HEK293 (cell line): ENCODE measurements at regions not wholly inside any gene's neighbourhood (a gene's known extent, or its start where the extent isn't known, plus 50 kb on each side); places are given as distances from the start of the nearest gene placed in this dataset.

Source experiments
- CTCF ChIP-seq: fragments of 450-650 bp; formaldehyde crosslinking; IDR thresholded peaks from 2 replicates; pipeline ENCODE4 v1.5.1; 2016; ENCODE audit warnings: missing biosample characterization, missing genetic modification characterization
- OSR2 ChIP-seq: fragments of 450-650 bp; formaldehyde crosslinking; IDR thresholded peaks from 2 replicates; pipeline ENCODE4 v1.5.1; 2016; ENCODE audit warnings: missing biosample characterization, missing genetic modification characterization
- REPIN1 ChIP-seq: fragments of 450-650 bp; formaldehyde crosslinking; IDR thresholded peaks from 2 replicates; pipeline ENCODE4 v1.5.1; 2017; ENCODE audit warnings: missing biosample characterization, missing genetic modification characterization, low read depth
- ZBTB17 ChIP-seq: fragments of 450-650 bp; formaldehyde crosslinking; IDR thresholded peaks from 2 replicates; pipeline ENCODE4 v1.5.1; 2016; ENCODE audit warnings: missing biosample characterization, missing genetic modification characterization
- ZBTB8A ChIP-seq: fragments of 450-650 bp; formaldehyde crosslinking; IDR thresholded peaks from 2 replicates; pipeline ENCODE4 v1.5.1; 2016; ENCODE audit warnings: missing biosample characterization, missing genetic modification characterization
- ZNF10 ChIP-seq: fragments of 450-650 bp; formaldehyde crosslinking; IDR thresholded peaks from 2 replicates; pipeline ENCODE4 v1.5.1; 2017; ENCODE audit warnings: missing biosample characterization, missing genetic modification characterization
- ZNF16 ChIP-seq: fragments of 450-650 bp; formaldehyde crosslinking; IDR thresholded peaks from 2 replicates; pipeline ENCODE4 v1.5.1; 2016; ENCODE audit warnings: low read depth, missing biosample characterization, missing genetic modification characterization
- ZNF24 ChIP-seq: fragments of 450-650 bp; formaldehyde crosslinking; IDR thresholded peaks from 2 replicates; pipeline ENCODE4 v1.5.1; 2016; ENCODE audit warnings: missing biosample characterization, missing genetic modification characterization
- ZNF274 ChIP-seq, 2 experiments: fragments of 200-500 bp in 1 of 2; fragments of 450-650 bp in 1 of 2; sonication (Bioruptor generic) in 1 of 2; formaldehyde crosslinking in 1 of 2; IDR thresholded peaks; 2 replicates each; pipeline versions ENCODE4 v1.5.1 to v1.6.1; 2014 to 2016; ENCODE audit warnings: borderline replicate concordance in 1 of 2, inconsistent platforms in 1 of 2, low read length in 1 of 2, missing biosample characterization in 1 of 2, missing genetic modification characterization in 1 of 2
- ZNF548 ChIP-seq: fragments of 450-650 bp; formaldehyde crosslinking; IDR thresholded peaks from 2 replicates; pipeline ENCODE4 v1.5.1; 2016; ENCODE audit warnings: missing biosample characterization, missing genetic modification characterization
- TF ChIP-seq, protein P1 (sequence below): fragments of 450-650 bp; formaldehyde crosslinking; IDR thresholded peaks from 2 replicates; pipeline ENCODE4 v1.5.1; 2016; ENCODE audit warnings: missing biosample characterization, missing genetic modification characterization
- TF ChIP-seq, protein P2 (sequence below): fragments of 450-650 bp; formaldehyde crosslinking; IDR thresholded peaks from 2 replicates; pipeline ENCODE4 v1.5.1; 2016; ENCODE audit warnings: missing biosample characterization, missing genetic modification characterization

DNA sequence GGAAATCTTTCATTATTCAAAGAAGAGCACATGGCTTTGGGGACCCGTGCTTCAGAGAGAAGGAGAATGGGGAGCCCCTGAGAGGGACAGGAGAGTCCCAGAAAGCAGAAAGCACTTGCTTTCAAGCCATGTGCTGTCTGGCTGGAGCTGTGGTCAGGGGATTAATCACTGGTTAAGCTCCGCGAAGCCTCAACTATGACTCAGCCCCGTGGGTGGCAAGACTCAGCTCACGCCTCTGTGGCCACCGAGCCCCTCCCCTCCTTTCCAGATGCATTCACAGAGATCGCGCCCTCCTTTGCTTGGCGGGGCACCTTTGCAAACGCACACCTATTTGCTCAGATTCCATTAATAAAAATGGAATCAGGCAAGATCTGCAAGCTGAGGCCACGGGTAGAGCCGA lies 202.9 kb upstream of the TCERG1L start:
- TF ChIP-seq, protein P1, sequence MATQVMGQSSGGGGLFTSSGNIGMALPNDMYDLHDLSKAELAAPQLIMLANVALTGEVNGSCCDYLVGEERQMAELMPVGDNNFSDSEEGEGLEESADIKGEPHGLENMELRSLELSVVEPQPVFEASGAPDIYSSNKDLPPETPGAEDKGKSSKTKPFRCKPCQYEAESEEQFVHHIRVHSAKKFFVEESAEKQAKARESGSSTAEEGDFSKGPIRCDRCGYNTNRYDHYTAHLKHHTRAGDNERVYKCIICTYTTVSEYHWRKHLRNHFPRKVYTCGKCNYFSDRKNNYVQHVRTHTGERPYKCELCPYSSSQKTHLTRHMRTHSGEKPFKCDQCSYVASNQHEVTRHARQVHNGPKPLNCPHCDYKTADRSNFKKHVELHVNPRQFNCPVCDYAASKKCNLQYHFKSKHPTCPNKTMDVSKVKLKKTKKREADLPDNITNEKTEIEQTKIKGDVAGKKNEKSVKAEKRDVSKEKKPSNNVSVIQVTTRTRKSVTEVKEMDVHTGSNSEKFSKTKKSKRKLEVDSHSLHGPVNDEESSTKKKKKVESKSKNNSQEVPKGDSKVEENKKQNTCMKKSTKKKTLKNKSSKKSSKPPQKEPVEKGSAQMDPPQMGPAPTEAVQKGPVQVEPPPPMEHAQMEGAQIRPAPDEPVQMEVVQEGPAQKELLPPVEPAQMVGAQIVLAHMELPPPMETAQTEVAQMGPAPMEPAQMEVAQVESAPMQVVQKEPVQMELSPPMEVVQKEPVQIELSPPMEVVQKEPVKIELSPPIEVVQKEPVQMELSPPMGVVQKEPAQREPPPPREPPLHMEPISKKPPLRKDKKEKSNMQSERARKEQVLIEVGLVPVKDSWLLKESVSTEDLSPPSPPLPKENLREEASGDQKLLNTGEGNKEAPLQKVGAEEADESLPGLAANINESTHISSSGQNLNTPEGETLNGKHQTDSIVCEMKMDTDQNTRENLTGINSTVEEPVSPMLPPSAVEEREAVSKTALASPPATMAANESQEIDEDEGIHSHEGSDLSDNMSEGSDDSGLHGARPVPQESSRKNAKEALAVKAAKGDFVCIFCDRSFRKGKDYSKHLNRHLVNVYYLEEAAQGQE (tag by site-specific recombination): no peak
- TF ChIP-seq, protein P2, sequence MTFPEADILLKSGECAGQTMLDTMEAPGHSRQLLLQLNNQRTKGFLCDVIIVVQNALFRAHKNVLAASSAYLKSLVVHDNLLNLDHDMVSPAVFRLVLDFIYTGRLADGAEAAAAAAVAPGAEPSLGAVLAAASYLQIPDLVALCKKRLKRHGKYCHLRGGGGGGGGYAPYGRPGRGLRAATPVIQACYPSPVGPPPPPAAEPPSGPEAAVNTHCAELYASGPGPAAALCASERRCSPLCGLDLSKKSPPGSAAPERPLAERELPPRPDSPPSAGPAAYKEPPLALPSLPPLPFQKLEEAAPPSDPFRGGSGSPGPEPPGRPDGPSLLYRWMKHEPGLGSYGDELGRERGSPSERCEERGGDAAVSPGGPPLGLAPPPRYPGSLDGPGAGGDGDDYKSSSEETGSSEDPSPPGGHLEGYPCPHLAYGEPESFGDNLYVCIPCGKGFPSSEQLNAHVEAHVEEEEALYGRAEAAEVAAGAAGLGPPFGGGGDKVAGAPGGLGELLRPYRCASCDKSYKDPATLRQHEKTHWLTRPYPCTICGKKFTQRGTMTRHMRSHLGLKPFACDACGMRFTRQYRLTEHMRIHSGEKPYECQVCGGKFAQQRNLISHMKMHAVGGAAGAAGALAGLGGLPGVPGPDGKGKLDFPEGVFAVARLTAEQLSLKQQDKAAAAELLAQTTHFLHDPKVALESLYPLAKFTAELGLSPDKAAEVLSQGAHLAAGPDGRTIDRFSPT: no peak
- TF ChIP-seq ZBTB8A (tag by site-specific recombination): no peak
- TF ChIP-seq ZNF274 (IDR thresholded peaks at IDR 0.05; ENCODE audit: low read length): no peak
- no peak for TF ChIP-seq ZNF274 (tag by site-specific recombination; IDR thresholded peaks at IDR 0.05; ENCODE audit: borderline replicate concordance)
- no peak for TF ChIP-seq CTCF (tag by site-specific recombination)
- TF ChIP-seq OSR2: no peak
- TF ChIP-seq ZNF16 (tag by site-specific recombination): no peak
- TF ChIP-seq ZBTB17 (tag by site-specific recombination): no peak
- no peak for TF ChIP-seq ZNF24 (tag by site-specific recombination)
- TF ChIP-seq ZNF10 (tag by site-specific recombination): no peak
- TF ChIP-seq ZNF548 (tag by site-specific recombination): no peak
- TF ChIP-seq REPIN1 (tag by site-specific recombination): no peak
